ENCODE measurements at regions not wholly inside any gene's neighbourhood (a gene's known extent, or its start where the extent isn't known, plus 50 kb on each side); places are given as distances from the start of the nearest gene placed in this dataset.

DNA sequence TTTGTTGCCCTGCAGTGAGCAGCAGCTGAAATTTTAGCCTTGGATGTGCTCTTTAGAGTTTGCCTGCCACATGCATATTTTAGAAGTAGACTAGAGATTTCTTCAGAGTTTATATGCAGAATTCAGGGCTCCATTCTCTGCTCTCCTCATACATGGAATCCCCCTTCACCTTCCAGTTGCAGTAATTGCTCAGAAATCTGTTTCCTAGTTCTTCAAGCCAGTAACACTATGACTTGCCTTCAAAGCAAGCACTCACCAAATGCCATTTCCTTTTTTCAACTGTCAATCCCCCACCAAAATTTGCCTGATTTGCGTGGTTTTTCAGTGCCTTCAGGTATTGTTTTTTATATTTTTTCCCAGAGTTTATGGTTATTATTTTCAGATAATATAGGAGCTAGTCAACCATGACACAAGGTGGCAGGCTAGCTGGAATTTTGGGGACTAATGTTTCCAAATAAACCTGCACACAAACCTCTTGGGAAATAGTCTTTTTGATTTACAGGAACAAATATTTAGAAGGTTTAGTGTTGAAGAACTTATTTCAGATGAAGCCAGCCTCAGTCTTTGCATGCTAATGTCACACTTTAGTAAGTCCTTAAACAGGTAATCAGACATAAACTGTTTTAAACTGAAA lies 79.2 kb downstream of the ASCL1 start:
- no peak for DNase-seq
- intact Hi-C loops (cut with micrococcal nuclease; ENCODE audit: unreplicated experiment), result no loop called here
- H3K36me3 Mint-ChIP-seq (ENCODE audit: insufficient read depth, unreplicated experiment), result no peaks in the 10 kb centered on the region
- no peak overlapping the region for H3K27ac Mint-ChIP-seq (ENCODE audit: unreplicated experiment)
- peaks cover 13% of the 10 kb centered on the region for H3K9me3 Mint-ChIP-seq (ENCODE audit: low read depth, unreplicated experiment)
- TF ChIP-seq, protein P1, sequence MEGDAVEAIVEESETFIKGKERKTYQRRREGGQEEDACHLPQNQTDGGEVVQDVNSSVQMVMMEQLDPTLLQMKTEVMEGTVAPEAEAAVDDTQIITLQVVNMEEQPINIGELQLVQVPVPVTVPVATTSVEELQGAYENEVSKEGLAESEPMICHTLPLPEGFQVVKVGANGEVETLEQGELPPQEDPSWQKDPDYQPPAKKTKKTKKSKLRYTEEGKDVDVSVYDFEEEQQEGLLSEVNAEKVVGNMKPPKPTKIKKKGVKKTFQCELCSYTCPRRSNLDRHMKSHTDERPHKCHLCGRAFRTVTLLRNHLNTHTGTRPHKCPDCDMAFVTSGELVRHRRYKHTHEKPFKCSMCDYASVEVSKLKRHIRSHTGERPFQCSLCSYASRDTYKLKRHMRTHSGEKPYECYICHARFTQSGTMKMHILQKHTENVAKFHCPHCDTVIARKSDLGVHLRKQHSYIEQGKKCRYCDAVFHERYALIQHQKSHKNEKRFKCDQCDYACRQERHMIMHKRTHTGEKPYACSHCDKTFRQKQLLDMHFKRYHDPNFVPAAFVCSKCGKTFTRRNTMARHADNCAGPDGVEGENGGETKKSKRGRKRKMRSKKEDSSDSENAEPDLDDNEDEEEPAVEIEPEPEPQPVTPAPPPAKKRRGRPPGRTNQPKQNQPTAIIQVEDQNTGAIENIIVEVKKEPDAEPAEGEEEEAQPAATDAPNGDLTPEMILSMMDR (IDR thresholded peaks at IDR 0.05; ENCODE audit: unreplicated experiment), result no peak
- H3K27me3 Mint-ChIP-seq (ENCODE audit: unreplicated experiment), result no peaks in the 10 kb centered on the region
- H3K4me1 Mint-ChIP-seq (ENCODE audit: low read depth, unreplicated experiment), result no peaks in the 10 kb centered on the region
- no peak overlapping the region for H3K4me3 Mint-ChIP-seq (ENCODE audit: low read depth, unreplicated experiment)
- no TSS peak for BruUV-seq (replicated peaks)
- CTCF ChIA-PET, result no interaction called here

DNA sequence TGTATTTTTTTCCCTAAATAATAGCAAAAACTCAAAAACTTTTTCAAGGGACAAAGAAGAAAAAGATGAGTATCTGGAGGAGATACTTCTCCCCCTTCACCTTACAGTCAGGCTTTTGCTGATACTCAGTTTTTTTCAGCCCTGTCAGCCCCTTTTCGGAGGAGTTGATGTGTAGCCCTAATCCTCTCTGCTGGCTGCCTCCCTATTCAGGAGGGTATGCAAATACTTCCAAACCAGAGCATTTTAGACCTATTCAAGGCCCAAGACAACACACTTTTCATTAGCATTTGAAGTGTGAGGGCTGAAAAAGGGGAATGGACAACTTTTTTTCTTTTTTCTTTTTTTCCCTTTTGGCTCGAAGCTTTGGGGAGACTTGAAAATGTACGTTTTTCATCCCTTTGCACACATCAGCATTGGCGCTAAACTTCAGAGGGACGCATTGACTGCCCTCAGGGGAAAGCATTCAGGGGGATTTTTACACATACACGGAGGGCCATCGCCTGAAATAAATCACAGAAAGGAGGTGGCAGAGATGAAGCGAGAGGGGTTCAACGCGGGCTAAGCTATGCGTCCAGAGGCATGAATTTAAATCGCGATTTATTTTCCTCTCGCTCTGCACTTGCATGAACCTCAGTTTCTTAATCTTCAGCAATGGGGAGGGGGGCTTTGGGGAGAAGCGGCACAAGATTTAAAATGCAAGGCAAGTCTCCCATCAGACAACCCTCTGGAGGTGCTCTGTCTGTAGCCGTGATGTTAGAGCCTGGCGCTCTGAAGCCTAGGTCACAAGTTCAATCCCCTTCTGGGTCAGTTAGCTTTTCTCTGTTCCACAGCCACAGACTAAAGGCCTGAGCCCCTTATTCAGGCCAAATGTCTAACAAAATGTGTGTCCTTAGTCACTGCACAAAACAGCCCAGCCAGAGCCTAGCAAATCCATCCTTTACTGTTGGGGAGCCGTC lies 86.3 kb downstream of the ASCL1 start:
- intact Hi-C loops (cut with micrococcal nuclease; ENCODE audit: unreplicated experiment), result no loop called here
- Mint-ChIP-seq H3K36me3 (ENCODE audit: insufficient read depth, unreplicated experiment) (no peaks in the 10 kb centered on the region), H3K9me3 (ENCODE audit: low read depth, unreplicated experiment) (peaks cover 24% of the 10 kb centered on the region), H3K4me3 (ENCODE audit: low read depth, unreplicated experiment) (no peak overlapping the region), H3K27ac (ENCODE audit: unreplicated experiment) (no peak overlapping the region), H3K4me1 (ENCODE audit: low read depth, unreplicated experiment) (no peaks in the 10 kb centered on the region), H3K27me3 (ENCODE audit: unreplicated experiment) (no peaks in the 10 kb centered on the region)
- BruUV-seq (replicated peaks), result no TSS peak
- no peak for DNase-seq
- CTCF ChIA-PET, result no interaction called here
- TF ChIP-seq, protein P1 (IDR thresholded peaks at IDR 0.05; ENCODE audit: unreplicated experiment), result no peak

DNA sequence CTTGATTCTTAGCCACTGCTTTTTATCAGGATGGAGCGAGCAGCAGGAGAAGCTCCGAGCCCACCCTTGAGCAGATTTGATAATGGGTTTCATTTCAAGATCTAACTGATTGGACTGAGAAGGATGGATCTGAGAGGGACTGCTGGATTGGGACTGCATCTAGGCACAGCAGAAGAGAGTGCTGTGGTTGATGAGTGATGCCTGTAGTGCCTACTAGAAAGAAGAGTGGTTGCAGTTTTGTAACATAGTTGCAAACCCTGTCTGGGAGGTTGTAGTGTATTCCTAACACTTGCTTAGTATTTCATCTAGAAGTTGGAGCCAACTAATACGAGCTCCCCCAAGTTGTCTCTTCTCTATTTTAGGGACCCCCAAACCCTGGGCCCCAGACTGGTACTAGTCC lies 88.7 kb downstream of the ASCL1 start:
- TF ChIP-seq, protein P1 (IDR thresholded peaks at IDR 0.05; ENCODE audit: unreplicated experiment), result no peak
- Mint-ChIP-seq H3K4me3 (ENCODE audit: low read depth, unreplicated experiment) (no peak overlapping the region), H3K4me1 (ENCODE audit: low read depth, unreplicated experiment) (no peaks in the 10 kb centered on the region), H3K27ac (ENCODE audit: unreplicated experiment) (no peak overlapping the region), H3K36me3 (ENCODE audit: insufficient read depth, unreplicated experiment) (no peaks in the 10 kb centered on the region), H3K9me3 (ENCODE audit: low read depth, unreplicated experiment) (peaks cover 24% of the 10 kb centered on the region), H3K27me3 (ENCODE audit: unreplicated experiment) (no peaks in the 10 kb centered on the region)
- CTCF ChIA-PET, result no interaction called here
- intact Hi-C loops (cut with micrococcal nuclease; ENCODE audit: unreplicated experiment), result no loop called here
- BruUV-seq (replicated peaks), result no TSS peak
- DNase-seq, result no peak

DNA sequence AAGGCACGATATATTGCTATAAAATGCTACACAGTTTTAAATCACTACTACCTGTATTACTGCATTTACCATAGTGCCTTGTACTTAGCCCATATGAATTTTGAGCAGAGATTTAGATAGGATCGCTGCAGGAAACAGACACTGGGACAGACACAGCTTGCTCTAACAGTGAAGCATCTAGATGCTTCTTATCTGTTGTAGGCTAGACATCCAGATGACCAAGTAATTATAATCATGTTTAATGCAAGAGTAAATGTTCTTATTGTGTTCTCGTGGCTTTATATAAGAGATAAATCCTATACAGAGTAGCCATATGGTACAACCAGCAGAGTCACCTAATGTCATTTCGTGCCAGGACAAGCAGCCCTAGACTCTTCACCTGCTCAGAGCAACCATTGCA lies 92.8 kb downstream of the ASCL1 start:
- H3K36me3 Mint-ChIP-seq (ENCODE audit: insufficient read depth, unreplicated experiment), result no peaks in the 10 kb centered on the region
- no peak overlapping the region for H3K4me3 Mint-ChIP-seq (ENCODE audit: low read depth, unreplicated experiment)
- intact Hi-C loops (cut with micrococcal nuclease; ENCODE audit: unreplicated experiment), result no loop called here
- no peak for DNase-seq
- no peaks in the 10 kb centered on the region for H3K4me1 Mint-ChIP-seq (ENCODE audit: low read depth, unreplicated experiment)
- H3K27ac Mint-ChIP-seq (ENCODE audit: unreplicated experiment), result no peak overlapping the region
- CTCF ChIA-PET, result no interaction called here
- TF ChIP-seq, protein P1 (IDR thresholded peaks at IDR 0.05; ENCODE audit: unreplicated experiment), result no peak
- H3K9me3 Mint-ChIP-seq (ENCODE audit: low read depth, unreplicated experiment), result peaks cover 18% of the 10 kb centered on the region
- no peaks in the 10 kb centered on the region for H3K27me3 Mint-ChIP-seq (ENCODE audit: unreplicated experiment)
- BruUV-seq (replicated peaks), result no TSS peak

All from Calu3 (cell line).